Gastroesophageal sphincter (tissue), 4 donors: ENCODE measurements at regions not wholly inside any gene's neighbourhood (a gene's known extent, or its start where the extent isn't known, plus 50 kb on each side); places are given as distances from the start of the nearest gene placed in this dataset.
"Not testable (repeated sequence)": the region's sequence is repeated elsewhere in the genome, so short reads cannot be mapped to it uniquely, and the experiment has no call there.

Experiments used
- ATAC-seq: fragments of 150-250 bp; one replicate; pipeline ENCODE4 v1.9.1; 2016; ENCODE audit warnings: mild to moderate bottlenecking, moderate library complexity
- H3K27ac ChIP-seq, 4 donors: fragments of 200-600 bp; sonication (generic) in 3 of 4; 1 replicate in 3 of 4; 2 replicates in 1 of 4; pipeline ENCODE4 v1.5.1; 2016 to 2019
- H3K27me3 ChIP-seq: fragments of 200-600 bp; sonication (generic); one replicate; pipeline ENCODE4 v1.5.1; 2019
- H3K36me3 ChIP-seq, 2 donors: fragments of 200-600 bp; sonication (generic); one replicate each; pipeline ENCODE4 v1.5.1; 2019; ENCODE audit warnings: control low read depth in 1 of 2
- H3K4me1 ChIP-seq, 3 donors: fragments of 200-600 bp; sonication (generic); 1 replicate in 2 of 3; 2 replicates in 1 of 3; pipeline ENCODE4 v1.5.1; 2016 to 2019; ENCODE audit warnings: control low read depth in 2 of 3
- H3K4me3 ChIP-seq, 2 donors: fragments of 200-600 bp; sonication (generic); one replicate each; pipeline ENCODE4 v1.5.1; 2019; ENCODE audit warnings: mild to moderate bottlenecking in 1 of 2, moderate library complexity in 1 of 2
- H3K9me3 ChIP-seq, 3 donors: fragments of 200-600 bp; sonication (generic); one replicate each; pipeline ENCODE4 v1.5.1; 2017 to 2019; ENCODE audit warnings: control low read depth in 2 of 3
- CTCF ChIP-seq, 4 experiments: fragments of 200-600 bp in 2 of 4; fragments of 450-650 bp in 2 of 4; sonication (generic) in 1 of 4; IDR thresholded peaks; one replicate each; pipeline ENCODE4 v1.5.1; 2017 to 2019; ENCODE audit warnings: antibody characterized with exemption in 4 of 4, mild to moderate bottlenecking in 2 of 4, moderate library complexity in 2 of 4
- EP300 ChIP-seq: sonication (generic); formaldehyde crosslinking; IDR thresholded peaks from one replicate; pipeline ENCODE4 v1.6.1; 2017; ENCODE audit warnings: antibody characterized with exemption, mild to moderate bottlenecking
- POLR2A ChIP-seq, 2 donors: fragments of 450-650 bp; IDR thresholded peaks; one replicate each; pipeline ENCODE4 v1.6.1; 2017; ENCODE audit warnings: antibody characterized with exemption in 2 of 2, mild to moderate bottlenecking in 2 of 2, moderate library complexity in 1 of 2
- POLR2AphosphoS5 ChIP-seq: sonication (generic); formaldehyde crosslinking; IDR thresholded peaks from one replicate; pipeline ENCODE4 v1.6.1; 2017; ENCODE audit warnings: antibody characterized with exemption
- WGBS, 2 donors: methylation state at CpG; one replicate each; pipeline ENCODE4 v1.1.5; 2018; ENCODE audit warnings: low coverage in 1 of 2; 5-methylcytosine and 5-hydroxymethylcytosine counted together

GRCh38 chrX:151085207-151085606 lies 91.2 kb upstream of the GPR50 start:
- Histone ChIP-seq H3K9me3 (no peaks in the 10 kb centered on the region), H3K36me3 (no peaks in the 10 kb centered on the region), H3K27ac (no peak overlapping the region), H3K27me3 (no peaks in the 10 kb centered on the region), H3K4me1 (peaks cover 0 to 8% (median 0%) of the 10 kb centered on the region in 3 donors), H3K4me3 (no peak overlapping the region)
- no peak for TF ChIP-seq CTCF (IDR thresholded peaks at IDR 0.05)
- no peak for TF ChIP-seq EP300
- no peak for TF ChIP-seq POLR2AphosphoS5
- no peak for TF ChIP-seq POLR2A (IDR thresholded peaks at IDR 0.05)
- 100% methylated on average over 2 of the region's 3 CpGs for WGBS, 2 donors
- no peak for ATAC-seq

GRCh38 chrX:151088221-151088620 lies 88.2 kb upstream of the GPR50 start:
- Histone ChIP-seq H3K36me3 (no peaks in the 10 kb centered on the region), H3K9me3 (no peaks in the 10 kb centered on the region), H3K27ac (no peak overlapping the region), H3K4me1 (no peaks in the 10 kb centered on the region), H3K4me3 (no peak overlapping the region), H3K27me3 (no peaks in the 10 kb centered on the region)
- TF ChIP-seq EP300 (no peak), CTCF (IDR thresholded peaks at IDR 0.05) (no peak), POLR2A (IDR thresholded peaks at IDR 0.05) (no peak), POLR2AphosphoS5 (no peak)
- WGBS, 2 donors: 70 to 74% methylated on average over 3 of the region's 3 CpGs
- no peak for ATAC-seq

- ATAC-seq: no peak
- WGBS, 2 donors: 45 to 62% methylated on average over 4 to 6 of the region's 6 CpGs
- no peak overlapping the region for H3K27ac ChIP-seq
- no peaks in the 10 kb centered on the region for H3K4me1 ChIP-seq
- H3K27me3 ChIP-seq: no peaks in the 10 kb centered on the region
- no peaks in the 10 kb centered on the region for H3K9me3 ChIP-seq
- TF ChIP-seq POLR2AphosphoS5 (no peak), CTCF (IDR thresholded peaks at IDR 0.05) (no peak), EP300 (no peak)
- no peak overlapping the region for H3K4me3 ChIP-seq
- H3K36me3 ChIP-seq: no peaks in the 10 kb centered on the region
These were observed 77.4 kb upstream of the GPR50 start for GRCh38 chrX:151099001-151099400.

DNA sequence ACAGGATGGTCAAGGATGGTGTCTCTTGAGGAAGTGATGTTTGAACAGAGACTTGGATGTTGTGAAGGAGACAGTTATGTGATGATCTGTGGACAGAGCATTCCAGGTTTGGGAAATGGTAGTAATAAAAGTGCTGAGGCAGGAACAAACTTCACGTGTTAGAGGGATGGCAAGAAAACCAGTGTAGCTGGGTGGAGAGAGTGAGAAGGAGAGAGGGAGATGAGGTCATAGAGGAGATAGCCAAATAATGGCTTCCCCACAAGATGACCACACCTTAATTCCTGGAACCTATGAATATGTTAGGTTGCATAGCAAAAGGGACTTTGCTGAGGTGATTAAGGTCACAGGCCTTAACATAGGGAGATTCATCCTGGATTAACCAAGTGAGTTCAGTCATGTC lies 75.6 kb upstream of the GPR50 start:
- H3K36me3 ChIP-seq: no peaks in the 10 kb centered on the region
- WGBS, 2 donors: 38 to 44% methylated on average over 1 of the region's 1 CpG

DNA sequence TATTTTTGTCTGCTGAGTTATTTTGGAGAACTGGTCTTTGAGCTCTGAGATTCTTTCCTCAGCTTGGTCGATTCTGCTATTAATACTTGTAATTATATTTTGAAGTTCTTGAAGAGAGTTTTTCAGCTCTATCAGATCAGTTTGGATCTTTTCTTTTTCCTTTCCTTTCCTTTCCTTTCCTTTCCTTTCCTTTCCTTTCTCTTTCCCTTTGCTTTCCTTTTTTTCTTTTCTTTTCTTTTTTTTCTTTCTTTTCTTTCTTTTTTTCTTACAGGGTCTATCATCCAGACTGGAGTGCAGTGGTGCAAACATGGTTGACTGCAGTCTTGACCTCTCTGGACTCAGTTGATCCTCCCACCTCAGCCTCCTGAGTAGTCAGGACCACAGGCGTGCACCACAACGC lies 63.2 kb upstream of the GPR50 start:
- ATAC-seq, H3K36me3 ChIP-seq, H3K4me3 ChIP-seq, H3K27ac ChIP-seq, H3K4me1 ChIP-seq, H3K27me3 ChIP-seq, H3K9me3 ChIP-seq: not testable (repeated sequence)
- whole genome bisulfite sequencing, 2 donors: 59 to 87% methylated on average over 2 to 3 of the region's 3 CpGs

More for the DNA sequence above, 75.6 kb upstream of the GPR50 start:
- H3K27me3 ChIP-seq: no peaks in the 10 kb centered on the region
- no peak overlapping the region for H3K27ac ChIP-seq
- no peak overlapping the region for H3K4me3 ChIP-seq
- TF ChIP-seq POLR2A (IDR thresholded peaks at IDR 0.05) (no peak), CTCF (IDR thresholded peaks at IDR 0.05) (no peak), POLR2AphosphoS5 (no peak), EP300 (no peak)
- no peaks in the 10 kb centered on the region for H3K9me3 ChIP-seq
- H3K4me1 ChIP-seq: no peaks in the 10 kb centered on the region
- ATAC-seq: no peak
